GM21529 (cell line): ENCODE measurements at regions not wholly inside any gene's neighbourhood (a gene's known extent, or its start where the extent isn't known, plus 50 kb on each side); places are given as distances from the start of the nearest gene placed in this dataset.

Source experiments
- ATAC-seq: cut with Tn5 transposase; IDR thresholded peaks from one replicate; pipeline ENCODE4 v1.9.1; 2021; ENCODE audit not compliant: unreplicated experiment

DNA sequence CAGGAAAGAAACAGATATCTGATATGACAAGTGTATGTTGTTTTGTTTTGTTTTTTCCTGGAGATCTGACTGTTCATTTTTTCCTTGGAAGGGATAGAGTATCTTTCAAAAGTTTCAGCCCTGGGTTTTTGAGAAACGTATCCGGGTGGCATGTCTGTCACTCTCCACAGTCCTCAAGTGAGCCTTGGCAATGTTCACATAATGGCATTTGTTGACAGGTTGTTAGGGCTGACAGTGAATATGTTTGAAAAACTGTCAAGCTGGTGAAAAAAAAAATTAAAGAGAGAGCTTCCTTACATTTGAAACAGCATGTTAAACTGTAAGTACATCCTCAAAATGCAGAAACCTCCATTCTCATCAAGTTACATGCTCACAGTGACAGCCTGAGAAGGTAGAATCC, 113.0 kb upstream of the DYNLRB2 start:
- ATAC-seq, result no peak

DNA sequence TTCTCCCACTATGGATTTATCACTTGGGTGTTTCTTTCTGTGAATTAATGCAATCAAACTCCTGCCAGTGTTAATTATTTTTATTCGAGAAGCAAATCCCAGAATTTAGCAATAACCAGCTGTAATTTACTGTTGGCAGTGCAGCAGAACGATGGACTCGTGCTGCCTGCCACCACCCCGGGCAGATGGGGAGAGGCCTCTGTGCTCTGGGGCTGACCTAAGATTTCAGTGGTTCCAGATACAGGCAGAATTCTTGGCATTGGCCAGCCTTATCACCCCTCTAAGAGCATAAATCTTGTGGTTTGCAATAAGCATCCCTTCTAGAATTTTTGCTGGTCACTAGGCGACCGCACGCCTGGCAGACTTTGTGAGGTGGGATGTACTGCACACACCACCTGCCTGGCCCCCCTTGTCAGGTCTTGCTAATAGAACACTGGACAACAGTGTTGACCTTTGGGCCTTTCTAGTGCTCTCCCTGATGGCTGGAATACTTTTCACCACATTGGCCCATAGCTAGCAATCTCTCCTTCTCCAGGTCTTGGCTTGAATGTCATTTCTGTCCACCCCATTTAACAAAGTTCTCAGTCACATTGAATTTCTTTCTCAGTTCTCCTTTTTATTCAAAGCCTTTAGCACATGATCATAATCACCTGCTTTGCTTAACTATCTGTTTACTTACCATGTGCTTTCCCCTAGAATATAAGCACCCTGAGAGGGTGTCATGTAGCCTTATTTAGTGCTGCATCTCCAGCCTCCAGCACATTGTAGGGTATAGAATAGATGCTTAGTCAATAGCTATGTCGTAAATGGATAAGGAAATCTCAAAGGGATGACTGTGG, 122.1 kb upstream of the DYNLRB2 start:
- no peak for ATAC-seq

DNA sequence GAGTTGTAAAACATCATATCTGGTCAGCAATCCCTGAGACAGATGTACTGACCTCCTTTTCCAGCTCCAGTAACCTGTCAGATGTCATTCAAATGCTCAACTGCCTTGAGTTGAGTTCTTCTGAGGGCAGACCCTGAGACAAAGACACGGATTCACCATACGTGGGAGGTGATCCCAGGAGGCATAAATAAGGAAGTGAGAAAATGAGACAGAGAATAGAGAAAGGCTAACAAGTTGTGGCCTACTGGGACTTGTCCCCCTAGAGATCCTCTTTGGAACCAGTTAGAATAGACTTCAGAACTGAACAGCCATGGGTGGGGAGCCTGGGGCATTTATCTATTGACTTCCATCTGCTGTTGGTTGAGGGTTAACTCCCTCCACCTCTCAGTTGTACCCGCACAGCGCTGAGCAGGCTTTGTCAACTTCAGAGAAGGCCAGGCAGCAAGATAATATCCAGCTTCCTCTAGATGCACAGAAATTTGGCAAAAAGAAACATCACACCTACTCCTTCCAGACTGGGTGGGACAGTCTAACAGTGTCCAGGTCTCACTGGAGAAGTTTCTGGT, 123.0 kb upstream of the DYNLRB2 start:
- no peak for ATAC-seq

- ATAC-seq, result no peak
These were observed 132.8 kb upstream of the DYNLRB2 start for GRCh38 chr16:80408014-80408413.

DNA sequence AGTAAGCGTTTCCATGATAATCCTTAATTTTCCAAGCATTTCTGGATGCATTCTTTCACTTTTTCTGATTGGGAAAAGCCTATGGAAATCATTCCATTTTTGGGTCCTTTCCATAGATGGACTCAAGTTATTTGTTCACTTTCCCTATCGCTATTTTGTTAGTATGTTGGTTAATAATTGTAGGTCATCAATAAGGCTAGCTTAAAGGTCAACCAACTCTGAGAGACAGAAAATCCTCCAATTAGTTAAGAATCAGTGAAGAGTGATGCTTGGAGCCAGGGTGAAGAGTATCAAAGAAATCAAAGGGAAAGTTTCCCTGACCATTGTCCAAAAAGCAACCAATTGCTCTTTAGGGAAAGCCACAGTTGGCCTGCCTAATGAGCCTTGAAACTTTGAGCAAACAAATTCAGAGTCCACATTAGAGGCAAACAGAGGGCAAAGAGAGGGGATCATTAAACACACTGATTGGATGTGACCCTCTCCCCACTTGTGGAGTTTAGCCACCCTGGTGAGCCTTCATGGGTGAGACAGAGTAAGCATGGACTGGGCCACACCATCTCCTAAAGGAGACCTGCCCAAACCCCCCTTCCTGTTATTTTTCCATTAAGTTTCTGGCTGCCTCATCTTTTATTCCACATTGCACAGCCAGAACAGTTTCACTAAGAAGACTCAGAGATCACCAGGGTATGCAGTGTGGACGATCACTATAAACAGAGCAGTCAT, 133.4 kb upstream of the DYNLRB2 start:
- ATAC-seq, result no peak

GRCh38 chr16:80404847-80405246, 135.9 kb upstream of the DYNLRB2 start:
- ATAC-seq, result no peak

DNA sequence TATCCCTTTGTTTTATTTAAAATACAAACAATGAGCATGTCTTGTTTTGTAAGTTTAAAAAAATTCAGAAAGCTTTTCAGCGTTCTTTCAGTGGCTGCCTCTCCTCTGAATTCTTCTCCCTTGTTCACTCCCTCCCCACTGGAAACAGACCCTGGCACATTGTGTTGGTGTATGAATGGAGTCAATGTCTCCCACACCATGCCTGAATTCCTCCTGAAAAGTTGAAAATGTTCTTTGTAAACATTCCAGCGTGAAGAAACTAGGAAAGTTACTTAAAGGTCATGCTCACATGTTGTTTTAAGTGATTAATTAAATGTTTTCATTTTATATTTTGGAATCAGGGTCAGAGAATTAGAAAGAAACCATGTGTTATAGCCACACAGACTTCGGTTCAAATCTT, 136.9 kb upstream of the DYNLRB2 start:
- ATAC-seq, result no peak

- no peak for ATAC-seq
These were observed 149.8 kb upstream of the DYNLRB2 start for GRCh38 chr16:80390871-80391489.

- ATAC-seq, result no peak
These were observed 150.7 kb upstream of the DYNLRB2 start for GRCh38 chr16:80390046-80390445.

DNA sequence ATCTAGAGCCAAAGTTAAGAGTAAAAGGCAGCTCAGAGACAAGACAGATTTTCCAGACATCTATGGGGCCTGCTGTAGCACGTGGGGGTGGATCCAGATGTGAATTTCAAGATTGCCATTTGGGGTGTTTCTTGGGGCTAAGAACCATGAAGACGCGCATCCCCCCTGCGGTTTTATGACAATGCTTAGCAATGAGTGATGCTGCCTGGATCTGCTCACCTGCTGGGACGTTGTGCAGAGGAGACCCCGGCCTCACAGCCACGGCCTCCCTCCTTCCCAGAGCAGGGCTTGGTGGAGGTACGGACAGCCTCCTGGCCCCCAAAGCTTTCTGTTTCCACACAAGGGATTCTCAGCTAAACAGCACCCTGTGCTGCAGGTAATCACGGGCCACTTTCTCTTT, 151.5 kb upstream of the DYNLRB2 start:
- ATAC-seq, result no peak

DNA sequence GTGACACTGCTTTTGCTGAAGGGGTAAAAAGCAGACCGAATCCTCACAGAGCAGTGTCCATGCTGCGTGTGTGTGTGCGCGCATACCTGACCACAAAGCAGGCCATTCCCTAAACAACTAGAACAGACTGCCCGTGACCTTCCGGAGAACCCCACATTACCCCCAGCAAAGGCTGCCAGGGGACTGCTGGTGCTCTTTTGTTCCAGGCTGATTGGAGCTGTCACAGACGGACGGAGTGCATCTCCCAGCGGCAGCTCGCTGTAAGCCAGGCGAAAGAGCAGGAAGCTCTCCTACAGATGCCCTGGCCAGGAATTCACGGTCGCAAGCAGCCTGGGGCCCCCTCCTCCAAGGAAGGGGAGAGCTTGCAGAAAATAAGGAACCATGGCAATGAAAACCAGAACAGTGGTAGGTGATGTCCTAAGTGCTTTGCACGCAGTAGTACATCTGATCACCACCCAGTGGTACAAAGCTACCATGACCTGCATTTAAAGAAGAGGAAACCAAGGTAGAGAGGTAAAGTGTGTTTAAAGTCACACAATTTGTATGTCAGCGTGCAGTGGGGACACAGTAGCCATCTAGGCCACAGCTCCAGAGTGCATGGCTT, 153.4 kb upstream of the DYNLRB2 start:
- ATAC-seq, result no peak

- no peak for ATAC-seq
These were observed 155.9 kb upstream of the DYNLRB2 start for GRCh38 chr16:80384862-80385261.

DNA sequence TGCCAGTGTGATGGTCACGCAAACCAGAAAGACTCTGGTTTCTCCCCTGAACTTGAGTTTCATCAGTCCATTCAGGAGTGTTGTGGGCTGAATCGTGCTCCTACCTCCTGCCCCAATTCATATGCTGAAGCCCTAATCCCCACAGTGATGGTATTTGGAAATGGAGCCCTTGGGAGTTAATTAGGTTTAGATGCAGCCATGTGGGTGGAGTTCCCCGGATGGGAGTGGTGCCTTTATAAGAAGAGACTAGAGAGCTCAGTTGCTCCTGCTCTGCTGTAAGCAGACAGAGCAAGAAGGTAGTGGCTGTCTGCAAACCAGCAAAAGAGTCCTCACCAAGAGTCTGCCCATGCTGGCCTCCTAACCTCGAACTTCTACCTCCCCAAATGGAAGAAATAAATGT, 160.3 kb upstream of the DYNLRB2 start:
- no peak for ATAC-seq

- no peak for ATAC-seq
These were observed 163.5 kb upstream of the DYNLRB2 start for GRCh38 chr16:80377096-80377956.

DNA sequence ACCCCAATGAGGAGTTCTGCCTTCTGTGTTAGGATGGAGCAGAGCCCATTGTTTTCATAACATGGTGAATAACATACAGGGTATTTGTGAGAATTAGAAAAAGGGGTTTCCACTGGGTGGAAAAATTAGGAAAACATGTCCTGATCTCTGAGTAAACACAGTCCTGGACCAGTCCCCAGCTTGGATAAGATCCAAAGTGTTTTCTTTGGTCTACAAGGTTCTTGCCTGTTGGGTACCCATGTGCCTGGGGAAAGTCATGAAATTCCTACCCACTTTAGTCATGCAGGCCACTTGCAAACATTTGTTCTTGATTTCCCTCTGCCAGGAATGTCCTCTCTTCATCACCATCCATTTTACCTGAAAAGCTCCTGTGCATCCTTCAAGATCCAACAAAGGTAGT, 164.8 kb upstream of the DYNLRB2 start:
- no peak for ATAC-seq

DNA sequence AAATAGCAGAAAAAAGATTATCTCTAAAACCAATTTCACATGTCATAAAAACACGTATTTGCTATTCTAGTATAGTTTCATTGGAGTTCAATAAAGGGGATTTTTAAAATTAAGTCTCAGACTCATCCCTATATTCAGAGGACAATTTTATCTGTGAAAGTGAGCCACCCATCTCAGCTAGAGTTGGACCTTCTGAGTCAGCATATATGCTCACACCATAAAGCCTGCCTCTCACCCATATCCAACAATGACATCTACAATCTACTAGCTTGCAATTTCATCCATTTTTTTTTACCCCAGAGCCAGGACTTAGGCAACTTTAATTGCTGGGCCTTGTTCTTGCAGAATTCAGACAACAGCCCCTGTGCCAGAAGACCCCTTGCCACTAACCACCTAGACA, 165.3 kb upstream of the DYNLRB2 start:
- ATAC-seq, result no peak

GRCh38 chr16:80372341-80372740, 168.5 kb upstream of the DYNLRB2 start:
- ATAC-seq, result no peak

GRCh38 chr16:80369138-80369958, 171.4 kb upstream of the DYNLRB2 start:
- no peak for ATAC-seq

- no peak for ATAC-seq
These were observed 173.6 kb upstream of the DYNLRB2 start for GRCh38 chr16:80367037-80367658.
